GM12878 (cell line): ENCODE measurements at regions not wholly inside any gene's neighbourhood (a gene's known extent, or its start where the extent isn't known, plus 50 kb on each side); places are given as distances from the start of the nearest gene placed in this dataset.

Source experiments
- CEBPZ ChIP-seq: fragments of 150-350 bp; IDR thresholded peaks from 2 replicates; pipeline ENCODE4 v1.6.1; 2016; ENCODE audit warnings: low read depth, low read length
- CTCF ChIP-seq, 3 experiments: IDR thresholded peaks in 2 of 3; conservative IDR thresholded peaks in 1 of 3; 2 replicates each; pipeline ENCODE4 v1.5.1; 2011; ENCODE audit warnings: low read depth in 3 of 3, low read length in 3 of 3, mild to moderate bottlenecking in 3 of 3, control low read depth in 2 of 3, moderate library complexity in 2 of 3, inconsistent platforms in 1 of 3, mixed read lengths in 1 of 3; ENCODE audit not compliant: control insufficient read depth in 2 of 3, insufficient read depth in 1 of 3; ENCODE audit errors: extremely low read depth in 1 of 3
- SRF ChIP-seq, 2 experiments: IDR thresholded peaks; 2 replicates each; pipeline ENCODE4 v1.6.1; 2011; ENCODE audit warnings: low read depth in 2 of 2, low read length in 2 of 2, mild to moderate bottlenecking in 1 of 2, moderate library complexity in 1 of 2
- USF2 ChIP-seq: IDR thresholded peaks from 2 replicates; pipeline ENCODE4 v1.6.1; 2011; ENCODE audit warnings: low read depth, low read length, improper control_type of control experiment, borderline replicate concordance

- TF ChIP-seq USF2 (no peak), SRF (IDR thresholded peaks at IDR 0.05; ENCODE audit: low read depth in 2 of 2, low read length in 2 of 2) (no peak), CEBPZ (no peak), CTCF (IDR thresholded peaks at IDR 0.05 in 2 of 3, conservative IDR thresholded peaks at IDR 0.05 in 1 of 3; ENCODE audit: control insufficient read depth in 2 of 3, extremely low read depth in 1 of 3, insufficient read depth in 1 of 3, low read depth in 3 of 3, low read length in 3 of 3) (no peak)
Measured at GRCh38 chr6:11925805-11926204, 86.3 kb upstream of the HIVEP1 start.
